GM10248 (cell line): ENCODE measurements at regions not wholly inside any gene's neighbourhood (a gene's known extent, or its start where the extent isn't known, plus 50 kb on each side); places are given as distances from the start of the nearest gene placed in this dataset.

Experiments used
- CTCF ChIA-PET: fragments of 300-600 bp; sonication (Branson Sonifier 250); formaldehyde crosslinking; extraction: SDS; loops from one replicate; lab custom pipeline; 2021; ENCODE audit warnings: antibody characterized with exemption; lab: Yijun Ruan, JAX
- POLR2A ChIA-PET: fragments of 350-650 bp; sonication (Branson Sonifier 250); formaldehyde crosslinking; extraction: SDS; loops from one replicate; lab custom pipeline; 2020; ENCODE audit warnings: antibody characterized with exemption; lab: Yijun Ruan, JAX
- DNase-seq: peaks from one replicate; pipeline ENCODE4 v3.0.0; 2012; ENCODE audit errors: extremely low spot score
- CTCF ChIP-seq: IDR thresholded peaks from 2 replicates; pipeline ENCODE4 v1.5.1; 2012; ENCODE audit warnings: mild to moderate bottlenecking, low read depth; ENCODE audit errors: extremely low read depth, missing control alignments, control extremely low read depth

GRCh38 chr13:77838271-77838670, 80.4 kb downstream of the EDNRB start:
- CTCF ChIA-PET: no interaction called here
- no peak for TF ChIP-seq CTCF
- DNase-seq: no peak
- POLR2A ChIA-PET: no interaction called here

GRCh38 chr13:77836423-77836822, 82.2 kb downstream of the EDNRB start:
- no peak for DNase-seq
- ChIA-PET CTCF (interaction anchor here (1.0 to 1.2 kb wide), 2 partner anchors 21 to 26 kb away, joined by 3 to 6 read pairs; no protein-coding TSS in a partner anchor), POLR2A (no interaction called here)
- TF ChIP-seq CTCF: no peak

GRCh38 chr13:77833331-77833863, 85.2 kb downstream of the EDNRB start:
- TF ChIP-seq CTCF: no peak
- POLR2A ChIA-PET: no interaction called here
- DNase-seq: no peak
- CTCF ChIA-PET: no interaction called here

GRCh38 chr13:77832339-77833100, 86.1 kb downstream of the EDNRB start:
- POLR2A ChIA-PET: no interaction called here
- TF ChIP-seq CTCF: no peak
- no peak for DNase-seq
- CTCF ChIA-PET: no interaction called here

GRCh38 chr13:77831866-77832265, 86.8 kb downstream of the EDNRB start:
- POLR2A ChIA-PET: no interaction called here
- CTCF ChIA-PET: no interaction called here
- TF ChIP-seq CTCF: no peak
- no peak for DNase-seq

GRCh38 chr13:77829963-77830362, 88.7 kb downstream of the EDNRB start:
- ChIA-PET CTCF (interaction anchor here (0.9 to 2.1 kb wide), 3 partner anchors 14 to 291 kb away, joined by 3 to 8 read pairs (median 3); no protein-coding TSS in a partner anchor), POLR2A (no interaction called here)
- TF ChIP-seq CTCF: no peak
- no peak for DNase-seq
